Stimulated activated CD4-positive, alpha-beta T cell treated with anti-CD3 and anti-CD28 coated beads, TNF-alpha, amount 100 ng/mL, for 1 hour (primary cell): ENCODE measurements at regions not wholly inside any gene's neighbourhood (a gene's known extent, or its start where the extent isn't known, plus 50 kb on each side); places are given as distances from the start of the nearest gene placed in this dataset.
"Not testable (repeated sequence)": the region's sequence is repeated elsewhere in the genome, so short reads cannot be mapped to it uniquely, and the experiment has no call there.

Experiments
- DNase-seq, 3 donors: peaks; one replicate each; pipeline ENCODE4 v3.0.0-alpha.2; 2020; ENCODE audit warnings: low read depth in 3 of 3, low spot score in 1 of 3

- DNase-seq: not testable (repeated sequence)
Observed at GRCh38 chr6:144433446-144433845, 148.3 kb downstream of the UTRN start.

- no peak for DNase-seq
Observed at GRCh38 chr6:144434308-144434990, 149.3 kb downstream of the UTRN start.

GRCh38 chr6:144435602-144436426 is 150.7 kb downstream of the UTRN start:
- no peak for DNase-seq

GRCh38 chr6:144437105-144437504 is 152.0 kb downstream of the UTRN start:
- DNase-seq: no peak

GRCh38 chr6:144438103-144438502 is 153.0 kb downstream of the UTRN start:
- DNase-seq: no peak

- DNase-seq: no peak
Observed at GRCh38 chr6:144439016-144439415, 153.9 kb downstream of the UTRN start.

- DNase-seq: not testable (repeated sequence)
Observed at GRCh38 chr6:144441801-144442200, 156.7 kb downstream of the UTRN start.

GRCh38 chr6:144443157-144443556 is 158.0 kb downstream of the UTRN start:
- no peak for DNase-seq

- DNase-seq: no peak
Observed at GRCh38 chr6:144447472-144447871, 162.3 kb downstream of the UTRN start.

GRCh38 chr6:144449218-144449617 is 164.1 kb downstream of the UTRN start:
- no peak for DNase-seq

- no peak for DNase-seq
Observed at GRCh38 chr6:144449911-144450597, 164.9 kb downstream of the UTRN start.

- DNase-seq: no peak
Observed at GRCh38 chr6:144460327-144461095, 175.4 kb downstream of the UTRN start.

GRCh38 chr6:144462058-144462457 is 176.9 kb downstream of the UTRN start:
- DNase-seq: no peak

- no peak for DNase-seq
Observed at GRCh38 chr6:144466716-144467115, 181.6 kb downstream of the UTRN start.

GRCh38 chr6:144467172-144467762 is 182.1 kb downstream of the UTRN start:
- DNase-seq: no peak

- DNase-seq: no peak
Observed at GRCh38 chr6:144467921-144468320, 182.8 kb downstream of the UTRN start.

GRCh38 chr6:144468709-144469108 is 183.6 kb downstream of the UTRN start:
- DNase-seq: no peak

- no peak for DNase-seq
Observed at GRCh38 chr6:144469144-144469575, 184.0 kb downstream of the UTRN start.

- DNase-seq: not testable (repeated sequence)
Observed at GRCh38 chr6:144470201-144470600, 185.1 kb downstream of the UTRN start.

- DNase-seq: no peak
Observed at GRCh38 chr6:144471986-144472385, 186.9 kb downstream of the UTRN start.

GRCh38 chr6:144474290-144474689 is 189.2 kb downstream of the UTRN start:
- DNase-seq: no peak
